ENCODE measurements at regions not wholly inside any gene's neighbourhood (a gene's known extent, or its start where the extent isn't known, plus 50 kb on each side); places are given as distances from the start of the nearest gene placed in this dataset.

DNA sequence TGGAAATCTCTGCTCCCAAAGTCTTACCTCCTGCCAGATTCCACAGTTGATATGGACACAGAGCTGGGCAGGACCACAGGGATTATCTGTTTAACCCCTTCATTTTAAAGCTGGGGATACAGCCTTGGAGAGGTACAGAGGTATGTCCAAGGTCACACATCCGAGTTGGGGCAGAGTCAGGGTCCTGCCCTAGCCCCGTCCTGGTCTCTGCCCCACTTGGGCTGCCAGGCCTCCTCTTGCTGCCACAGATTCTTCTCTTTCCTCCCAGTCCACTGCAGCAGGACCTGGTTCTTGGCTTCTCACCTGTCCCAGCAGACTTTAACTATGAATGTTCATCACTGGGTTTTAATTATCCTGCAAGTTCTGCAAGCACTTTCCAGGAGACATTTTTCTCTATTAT lies 258.3 kb downstream of the MATN1 start:
- no peaks in the 10 kb centered on the region for H3K9me2 ChIP-seq (ENCODE audit: insufficient read depth)
- TF ChIP-seq FOSL1 (IDR thresholded peaks at IDR 0.05; ENCODE audit: low read depth) (no peak), POLR2A (IDR thresholded peaks at IDR 0.05; ENCODE audit: borderline replicate concordance, extremely low read depth, insufficient read depth, insufficient read length) (no peak), EZH2 (IDR thresholded peaks at IDR 0.05) (no peak), CEBPB (IDR thresholded peaks at IDR 0.05; ENCODE audit: low read depth) (no peak), ELF1 (IDR thresholded peaks at IDR 0.05; ENCODE audit: borderline replicate concordance, low read depth) (no peak), POLR2AphosphoS5 (IDR thresholded peaks at IDR 0.05; ENCODE audit: low read depth, low read length) (no peak), ZBTB33 (IDR thresholded peaks at IDR 0.05; ENCODE audit: extremely low read depth, insufficient replicate concordance, low read length) (no peak), CBX3 (IDR thresholded peaks at IDR 0.05; ENCODE audit: low read depth) (no peak), EZH2phosphoT487 (IDR thresholded peaks at IDR 0.05; ENCODE audit: borderline replicate concordance) (no peak), YY1 (IDR thresholded peaks at IDR 0.05; ENCODE audit: extremely low read depth, insufficient replicate concordance, low read depth, low read length) (no peak), ZFX (IDR thresholded peaks at IDR 0.05) (no peak), ZNF274 (IDR thresholded peaks at IDR 0.05; ENCODE audit: low read depth, low read length) (no peak), SRF (IDR thresholded peaks at IDR 0.05; ENCODE audit: low read depth) (no peak), RAD21 (IDR thresholded peaks at IDR 0.05; ENCODE audit: low read depth) (no peak), SP1 (IDR thresholded peaks at IDR 0.05; ENCODE audit: low read depth) (no peak), CTCF (IDR thresholded peaks at IDR 0.05 in 2 of 3, conservative IDR thresholded peaks at IDR 0.05 in 1 of 3; ENCODE audit: borderline replicate concordance in 1 of 3, insufficient read depth in 1 of 3, low read depth in 2 of 3, low read length in 2 of 3) (no peak)
- TF ChIP-seq, protein P1, sequence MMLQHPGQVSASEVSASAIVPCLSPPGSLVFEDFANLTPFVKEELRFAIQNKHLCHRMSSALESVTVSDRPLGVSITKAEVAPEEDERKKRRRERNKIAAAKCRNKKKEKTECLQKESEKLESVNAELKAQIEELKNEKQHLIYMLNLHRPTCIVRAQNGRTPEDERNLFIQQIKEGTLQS (IDR thresholded peaks at IDR 0.05): no peak
- TF ChIP-seq, protein P2, sequence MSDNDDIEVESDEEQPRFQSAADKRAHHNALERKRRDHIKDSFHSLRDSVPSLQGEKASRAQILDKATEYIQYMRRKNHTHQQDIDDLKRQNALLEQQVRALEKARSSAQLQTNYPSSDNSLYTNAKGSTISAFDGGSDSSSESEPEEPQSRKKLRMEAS (IDR thresholded peaks at IDR 0.05): no peak
- no peak for DNase-seq (ENCODE audit: low read depth, low spot score)
- ATAC-seq: no peak
- H2AFZ ChIP-seq (ENCODE audit: low read depth, low read length, poor library complexity, severe bottlenecking): no peak overlapping the region
- H3K9ac ChIP-seq (ENCODE audit: low read length): no peak overlapping the region
- ChIA-PET RAD21 (ENCODE audit: low non-redundant PET in 1 of 2, low total read pairs in 2 of 2, uncharacterized antibody in 2 of 2, unreplicated experiment in 2 of 2) (no interaction called here), CTCF (no interaction called here), POLR2A (no interaction called here)
- H3K36me3 ChIP-seq (ENCODE audit: control insufficient read depth in 1 of 2, insufficient read depth in 2 of 2, low read length in 2 of 2): no peaks in the 10 kb centered on the region
- H3K4me1 ChIP-seq (ENCODE audit: control insufficient read depth in 1 of 2, insufficient read depth in 2 of 2, low read length in 2 of 2): no peaks in the 10 kb centered on the region
- no peaks in the 10 kb centered on the region for H4K20me1 ChIP-seq (ENCODE audit: insufficient read depth)
- H3K27ac ChIP-seq (ENCODE audit: low read depth, low read length): no peak overlapping the region
- no peak overlapping the region for H3K4me3 ChIP-seq (replicated peaks in 1 of 2; ENCODE audit: low read depth in 1 of 2, low read length in 2 of 2)
- no TSS peak for BruUV-seq (replicated peaks)
- H3K27me3 ChIP-seq (ENCODE audit: insufficient read depth, low read length): no peaks in the 10 kb centered on the region
- intact Hi-C loops (cut with micrococcal nuclease): no loop called here
- no peaks in the 10 kb centered on the region for H3K79me2 ChIP-seq (ENCODE audit: insufficient read depth, low read length)
- H3K4me2 ChIP-seq (ENCODE audit: low read length): no peak overlapping the region
- H3K9me3 ChIP-seq (ENCODE audit: control insufficient read depth in 1 of 2, insufficient read depth in 1 of 2, low read depth in 1 of 2, low read length in 2 of 2): no peaks in the 10 kb centered on the region

Data from HCT116 (cell line).